CD4-positive, alpha-beta T cell treated with Interleukin-21 for 1 hour (primary cell): ENCODE measurements at regions not wholly inside any gene's neighbourhood (a gene's known extent, or its start where the extent isn't known, plus 50 kb on each side); places are given as distances from the start of the nearest gene placed in this dataset.

ENCODE experiments used
- DNase-seq: peaks from one replicate; pipeline ENCODE4 v3.0.0-alpha.2; 2020

- DNase-seq, result no peak
Measured at GRCh38 chr3:148605521-148605920, 92.2 kb upstream of the AGTR1 start.

- no peak for DNase-seq
Measured at GRCh38 chr3:148606979-148607378, 90.7 kb upstream of the AGTR1 start.

DNA sequence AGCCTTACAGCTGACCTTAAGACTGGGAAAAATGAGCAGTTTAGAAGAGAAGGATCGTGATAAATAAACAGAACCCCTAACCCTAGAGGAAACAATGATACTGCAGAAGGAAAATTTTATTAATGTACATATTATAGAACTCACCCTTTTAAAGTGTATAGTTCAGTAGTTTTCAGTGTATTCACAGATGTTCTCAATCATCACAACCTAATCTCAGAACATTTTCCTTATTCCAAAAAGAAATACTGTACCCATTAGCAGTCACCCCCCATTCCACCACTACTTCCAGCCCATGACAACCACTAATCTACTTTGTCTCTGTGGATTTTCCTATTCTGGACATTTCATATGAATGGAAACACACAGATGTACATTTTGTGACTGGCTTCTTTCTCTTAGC lies 90.2 kb upstream of the AGTR1 start:
- DNase-seq, result no peak

- no peak for DNase-seq
Measured at GRCh38 chr3:148612278-148612677, 85.4 kb upstream of the AGTR1 start.

DNA sequence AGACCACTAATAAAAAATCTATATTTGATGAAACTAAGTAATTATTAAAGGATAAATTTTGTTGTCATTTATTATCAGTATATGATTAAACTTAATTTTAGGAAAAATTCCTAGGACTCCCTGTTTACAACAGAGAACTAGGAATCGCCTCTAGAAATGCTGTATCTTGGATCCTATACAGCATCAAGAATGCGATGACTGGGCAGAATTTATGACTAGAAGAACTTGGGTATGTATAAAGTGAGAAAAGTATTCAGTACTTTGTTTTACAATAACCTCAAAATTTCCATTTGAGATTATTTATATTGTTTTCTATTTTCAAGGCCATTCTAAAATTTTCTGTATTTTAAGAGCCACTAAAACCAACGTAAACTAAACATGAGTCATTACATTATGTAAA lies 82.3 kb upstream of the AGTR1 start:
- DNase-seq, result no peak

DNA sequence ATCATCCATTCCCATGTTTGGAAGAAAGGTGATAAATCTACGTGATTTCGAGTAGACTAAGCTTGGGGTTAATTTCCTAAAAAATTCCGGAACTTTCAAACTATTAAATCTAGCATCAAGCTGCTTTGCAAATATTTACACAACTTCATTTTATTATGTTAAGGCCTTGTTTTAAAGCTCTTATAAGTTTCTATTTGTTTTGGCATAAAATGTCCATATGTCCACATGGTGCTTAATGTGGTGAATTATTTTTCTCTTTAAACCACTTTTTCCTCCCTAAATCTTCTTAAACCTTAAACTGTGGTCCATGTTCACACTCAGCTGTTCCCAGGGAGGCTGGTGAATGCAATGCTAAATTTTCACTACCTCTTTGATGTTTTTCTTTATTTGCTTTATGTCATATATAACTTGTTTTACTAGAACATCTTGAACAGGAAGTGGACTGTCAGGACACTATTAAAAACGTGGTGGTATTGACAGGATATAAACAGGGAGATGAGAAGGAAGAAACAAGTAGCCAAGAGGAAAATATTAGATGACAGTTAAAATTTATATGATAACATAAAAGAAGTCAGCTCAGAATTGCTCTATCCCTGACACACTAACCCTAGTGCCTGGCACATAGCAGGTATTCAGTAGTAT lies 72.5 kb upstream of the AGTR1 start:
- DNase-seq, result no peak

DNA sequence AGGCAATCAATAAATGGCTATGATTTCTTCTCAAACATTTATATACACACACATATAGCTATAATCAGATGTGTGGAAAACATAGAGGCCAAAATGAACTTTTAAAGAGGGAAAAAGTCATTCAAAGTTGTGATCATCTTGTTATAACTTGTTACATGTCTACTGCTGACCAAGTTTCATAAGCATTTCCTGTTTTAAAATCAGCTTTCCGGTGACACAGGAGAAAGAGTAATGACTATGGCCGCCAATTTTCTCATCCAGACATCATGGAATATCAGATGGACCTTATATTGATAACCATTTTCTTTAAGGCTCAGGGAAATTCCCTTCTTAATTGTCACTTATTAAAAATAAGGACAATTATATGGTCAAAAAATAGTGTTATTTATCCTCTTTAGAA lies 71.7 kb upstream of the AGTR1 start:
- DNase-seq, result no peak

GRCh38 chr3:148629006-148629405 lies 68.7 kb upstream of the AGTR1 start:
- no peak for DNase-seq

DNA sequence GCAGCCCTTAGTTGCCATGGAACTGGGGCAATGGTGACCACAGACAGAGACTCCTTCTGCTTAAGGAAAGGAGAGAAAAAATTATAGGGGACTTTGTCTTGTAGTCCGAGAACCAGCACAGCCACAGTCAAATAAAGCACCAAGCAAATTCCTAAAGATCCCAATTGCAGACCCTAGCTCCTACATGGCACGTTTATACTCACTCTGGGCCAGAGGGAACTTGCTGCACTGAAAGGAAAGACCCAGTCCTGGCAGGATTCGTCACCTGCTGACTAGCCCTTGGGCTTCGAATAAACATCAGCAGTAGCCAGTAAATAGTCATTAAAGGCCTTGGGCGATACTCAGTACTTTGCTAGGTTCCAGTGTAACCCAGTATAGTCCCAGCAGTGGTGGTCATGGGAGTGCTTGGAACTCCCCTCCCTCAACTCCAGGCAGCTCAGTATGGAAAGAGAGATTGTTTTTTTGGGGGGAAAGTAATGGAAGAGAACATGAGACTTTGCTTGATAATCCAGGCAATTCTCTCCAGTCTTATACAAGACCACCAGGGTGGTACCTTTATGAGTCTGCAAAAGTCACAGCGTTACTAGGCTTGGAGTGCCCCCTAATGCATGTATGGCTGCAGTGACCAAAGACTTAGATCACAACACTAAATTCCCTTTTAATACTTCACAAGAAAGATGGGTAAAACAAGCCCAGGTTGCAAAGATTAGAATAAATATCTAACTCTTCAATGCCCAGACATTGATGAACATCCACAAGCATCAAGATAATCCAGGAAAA lies 66.4 kb upstream of the AGTR1 start:
- DNase-seq, result no peak

DNA sequence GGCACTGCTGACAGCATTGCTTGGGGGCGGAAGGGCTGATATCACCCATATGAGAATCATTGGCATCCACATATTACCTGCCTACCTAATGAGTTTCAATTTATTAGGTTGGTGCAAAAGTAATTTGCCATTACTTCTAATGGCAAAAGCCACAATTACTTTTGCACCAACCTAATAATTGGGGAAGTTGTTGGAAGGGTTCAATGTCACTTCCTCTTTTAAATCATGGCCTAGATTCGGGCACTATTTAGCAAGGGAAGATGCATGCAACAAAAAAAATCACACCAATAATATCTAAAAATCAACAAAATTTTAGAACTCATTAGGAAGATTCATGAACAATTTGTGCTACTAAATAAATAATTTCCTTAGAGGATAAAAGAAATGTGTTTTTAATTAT lies 56.0 kb upstream of the AGTR1 start:
- DNase-seq, result no peak

DNA sequence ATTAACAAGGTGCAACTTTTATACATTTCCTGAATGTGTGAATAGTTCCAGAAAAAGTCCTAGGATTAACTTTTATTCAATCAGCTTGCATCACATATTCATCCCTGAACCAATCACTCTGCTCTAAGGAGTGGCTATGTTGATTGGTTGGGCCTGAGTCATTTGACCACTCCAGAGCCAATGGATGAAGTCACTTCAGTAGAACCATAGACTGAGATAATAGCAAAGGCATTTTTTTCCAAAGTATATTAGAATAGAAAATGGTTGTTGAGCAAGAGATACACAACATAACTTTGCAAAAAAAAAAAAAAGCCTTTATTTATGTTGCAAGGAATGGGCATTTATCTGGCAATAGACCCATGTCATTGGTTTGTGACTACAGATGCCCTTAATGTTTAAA lies 55.5 kb upstream of the AGTR1 start:
- DNase-seq, result no peak

- DNase-seq, result no peak
Measured at GRCh38 chr3:148642616-148643015, 55.1 kb upstream of the AGTR1 start.

GRCh38 chr3:148643389-148643840 lies 54.3 kb upstream of the AGTR1 start:
- DNase-seq, result no peak

GRCh38 chr3:148646126-148646665 lies 51.5 kb upstream of the AGTR1 start:
- no peak for DNase-seq
